SKM-1 treated with dmso at 0.1 percent for 144 hours (cell line): ENCODE measurements at regions not wholly inside any gene's neighbourhood (a gene's known extent, or its start where the extent isn't known, plus 50 kb on each side); places are given as distances from the start of the nearest gene placed in this dataset.

ENCODE experiments used
- DNase-seq: peaks from one replicate; lab custom pipeline; 2025; ENCODE audit not compliant: unreplicated experiment; lab: John Stamatoyannopoulos, UW

- no peak for DNase-seq
These were observed 245.5 kb upstream of the TSHZ3 start for GRCh38 chr19:31594701-31595100.

GRCh38 chr19:31595521-31595920, 246.3 kb upstream of the TSHZ3 start:
- DNase-seq, result no peak

GRCh38 chr19:31596751-31597150, 247.5 kb upstream of the TSHZ3 start:
- no peak for DNase-seq

- DNase-seq, result no peak
These were observed 248.4 kb upstream of the TSHZ3 start for GRCh38 chr19:31597616-31598015.

- DNase-seq, result no peak
These were observed 249.5 kb upstream of the TSHZ3 start for GRCh38 chr19:31598730-31599238.

- DNase-seq, result no peak
These were observed 251.6 kb upstream of the TSHZ3 start for GRCh38 chr19:31600731-31601295.

GRCh38 chr19:31601855-31602254, 252.6 kb upstream of the TSHZ3 start:
- no peak for DNase-seq

GRCh38 chr19:31602548-31602947, 253.3 kb upstream of the TSHZ3 start:
- DNase-seq, result no peak

GRCh38 chr19:31604493-31605040, 255.3 kb upstream of the TSHZ3 start:
- DNase-seq, result no peak

GRCh38 chr19:31610018-31610417, 260.8 kb upstream of the TSHZ3 start:
- no peak for DNase-seq

- DNase-seq, result no peak
These were observed 262.0 kb upstream of the TSHZ3 start for GRCh38 chr19:31611046-31611877.

- no peak for DNase-seq
These were observed 263.6 kb upstream of the TSHZ3 start for GRCh38 chr19:31612873-31613272.

- no peak for DNase-seq
These were observed 264.5 kb upstream of the TSHZ3 start for GRCh38 chr19:31613683-31614219.

GRCh38 chr19:31616031-31616430, 266.8 kb upstream of the TSHZ3 start:
- no peak for DNase-seq

GRCh38 chr19:31617010-31617585, 267.9 kb upstream of the TSHZ3 start:
- DNase-seq, result no peak

GRCh38 chr19:31625056-31625455, 275.8 kb upstream of the TSHZ3 start:
- no peak for DNase-seq

GRCh38 chr19:31625575-31625974, 276.3 kb upstream of the TSHZ3 start:
- DNase-seq, result no peak

GRCh38 chr19:31626941-31627340, 277.7 kb upstream of the TSHZ3 start:
- no peak for DNase-seq

GRCh38 chr19:31627620-31628365, 278.6 kb upstream of the TSHZ3 start:
- no peak for DNase-seq

GRCh38 chr19:31629579-31630363, 280.5 kb upstream of the TSHZ3 start:
- no peak for DNase-seq
